HG03378 (cell line): ENCODE measurements at regions not wholly inside any gene's neighbourhood (a gene's known extent, or its start where the extent isn't known, plus 50 kb on each side); places are given as distances from the start of the nearest gene placed in this dataset.

ENCODE experiments used
- ATAC-seq: cut with Tn5 transposase; IDR thresholded peaks from one replicate; pipeline ENCODE4 v1.9.1; 2021; ENCODE audit warnings: mild to moderate bottlenecking, moderate library complexity; ENCODE audit not compliant: unreplicated experiment

DNA sequence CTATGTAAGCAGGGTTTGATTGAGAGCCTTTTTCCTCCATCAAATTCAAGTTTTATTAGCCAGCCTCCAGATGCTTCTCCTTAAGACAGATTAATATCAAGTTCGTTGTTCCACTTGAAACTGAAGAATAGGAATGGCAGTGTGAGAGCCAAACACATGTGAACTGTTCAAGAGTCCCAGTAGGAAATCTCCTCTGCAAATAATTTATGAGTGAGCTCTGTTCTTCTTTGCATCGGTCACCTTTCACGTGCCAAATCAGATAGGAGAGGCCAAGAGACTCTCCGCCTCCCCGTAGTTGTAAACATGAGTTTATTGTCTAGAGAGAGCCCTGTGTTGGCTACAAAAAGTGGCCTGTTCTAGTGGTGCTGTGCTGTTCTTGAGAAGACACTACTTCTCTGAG lies 372.1 kb upstream of the NR2F2 start:
- ATAC-seq = no peak

GRCh38 chr15:95968856-95969255 lies 361.6 kb upstream of the NR2F2 start:
- no peak for ATAC-seq

GRCh38 chr15:95970326-95970725 lies 360.2 kb upstream of the NR2F2 start:
- no peak for ATAC-seq

DNA sequence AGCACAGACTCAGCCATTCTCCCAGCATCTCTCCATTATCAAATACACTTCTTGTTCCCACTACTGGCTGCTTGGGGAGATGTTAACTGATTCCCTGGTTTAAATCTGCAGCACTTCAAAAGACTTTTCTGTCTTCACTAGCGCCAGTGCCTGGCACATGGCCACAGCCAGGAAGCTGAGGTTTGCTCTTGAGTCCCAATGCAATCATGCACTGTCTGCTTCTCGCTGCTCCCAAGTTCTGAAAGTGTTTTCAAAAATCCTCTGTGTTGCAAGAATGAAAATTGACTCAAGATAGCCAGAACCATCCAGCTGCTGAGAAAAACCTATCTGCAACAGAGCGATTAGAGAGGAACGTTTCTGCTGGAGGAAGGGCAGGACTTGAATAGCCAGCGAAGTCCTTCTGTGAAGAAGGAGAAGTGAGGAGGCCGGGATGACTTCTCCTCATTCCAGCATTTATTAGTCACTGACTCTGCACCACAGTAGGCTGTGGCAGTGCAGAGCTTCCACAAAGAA lies 358.4 kb upstream of the NR2F2 start:
- ATAC-seq = no peak

- ATAC-seq = no peak
Observed at GRCh38 chr15:95972812-95973211, 357.7 kb upstream of the NR2F2 start.

- ATAC-seq = peak; percentile 75
Observed at GRCh38 chr15:95973566-95974256, 356.8 kb upstream of the NR2F2 start.

GRCh38 chr15:95975212-95975611 lies 355.3 kb upstream of the NR2F2 start:
- ATAC-seq = peak; percentile 68

DNA sequence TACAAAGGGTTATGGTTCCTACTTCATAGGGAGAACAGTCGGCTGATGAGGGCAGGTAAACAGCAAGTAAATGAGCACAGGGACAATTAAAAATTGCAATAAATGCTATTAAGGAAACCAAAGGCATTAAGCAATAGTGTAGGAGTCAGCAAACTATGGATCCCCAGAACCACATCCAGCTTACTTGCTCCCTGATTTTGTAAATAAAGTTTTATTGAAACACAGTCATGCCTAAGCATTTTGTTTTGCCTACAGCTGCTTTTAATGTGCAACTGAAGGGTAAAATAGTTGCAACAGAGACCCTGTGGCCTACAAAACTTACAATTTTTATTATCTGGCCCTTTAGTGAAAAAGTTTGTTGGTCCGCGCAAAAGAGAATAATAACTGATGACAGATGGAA lies 351.2 kb upstream of the NR2F2 start:
- no peak for ATAC-seq

DNA sequence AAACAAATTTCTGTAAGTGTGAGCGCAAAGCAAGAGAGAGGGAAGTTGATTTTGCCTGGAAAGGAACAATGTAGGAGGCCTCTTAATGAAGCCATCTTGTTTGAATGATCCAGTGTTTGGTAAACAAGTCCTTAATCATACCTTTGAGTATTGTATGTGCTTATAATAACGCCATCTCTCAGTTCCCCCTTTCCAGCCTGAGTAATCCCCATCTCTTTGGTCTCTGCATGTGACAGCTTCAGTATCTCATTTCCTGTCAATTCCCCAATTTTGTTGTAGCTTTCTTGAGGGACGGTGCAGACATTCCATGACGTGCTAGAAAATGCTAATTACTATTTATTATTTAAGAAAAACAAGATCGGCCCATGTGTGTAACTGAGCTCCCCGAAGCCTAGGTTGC lies 349.3 kb upstream of the NR2F2 start:
- no peak for ATAC-seq

DNA sequence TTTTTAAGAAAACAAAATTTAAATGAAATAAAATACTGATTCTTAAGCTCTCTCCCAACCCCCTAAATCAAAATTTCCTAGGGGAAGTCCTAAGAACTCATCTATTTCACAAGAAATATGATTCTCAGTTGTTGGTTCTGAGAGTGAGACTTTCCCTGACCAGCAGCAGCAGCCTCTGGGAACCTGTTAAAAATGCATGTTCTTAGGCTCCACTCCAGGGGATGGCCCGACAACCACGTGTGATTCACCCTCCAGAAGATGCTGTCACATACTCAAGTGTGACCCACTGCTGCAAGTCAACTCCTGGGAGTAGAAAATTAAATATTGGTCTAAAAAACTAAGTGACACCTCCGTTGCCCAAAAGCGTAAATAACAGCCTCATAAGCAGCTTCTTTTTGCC lies 343.2 kb upstream of the NR2F2 start:
- ATAC-seq = no peak

DNA sequence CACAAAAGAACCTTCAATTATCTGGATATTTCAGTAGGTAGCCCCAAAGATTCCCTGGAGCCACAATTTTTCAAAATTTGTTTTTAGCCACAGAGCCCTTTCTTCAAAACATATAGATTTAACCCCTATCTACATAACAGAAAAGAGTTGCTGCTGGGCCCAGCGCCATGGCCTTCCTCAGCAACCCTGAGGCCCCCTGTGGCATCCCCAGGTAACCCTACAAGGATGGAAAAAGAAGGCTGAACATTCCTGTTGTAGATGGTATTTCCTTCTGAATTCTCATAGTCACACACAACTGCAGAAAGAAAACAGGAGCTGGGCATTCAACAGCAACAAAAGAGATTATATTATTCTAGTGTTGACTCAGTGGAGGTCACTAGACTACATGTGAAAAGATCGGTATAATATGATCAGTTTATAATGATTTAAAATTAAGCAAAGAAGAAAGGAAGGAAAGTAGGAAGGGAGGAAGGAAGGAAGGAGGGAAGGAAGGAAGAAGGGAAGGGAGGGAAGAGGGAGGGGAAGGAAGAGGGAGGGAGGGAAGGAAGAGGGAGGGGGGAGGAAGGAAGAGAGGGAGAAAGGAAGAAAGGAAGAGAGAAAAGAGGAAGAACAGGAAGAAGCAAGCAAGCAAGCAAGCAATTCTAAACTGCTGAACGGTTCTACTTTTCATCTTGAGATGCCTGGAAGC lies 342.5 kb upstream of the NR2F2 start:
- no peak for ATAC-seq

DNA sequence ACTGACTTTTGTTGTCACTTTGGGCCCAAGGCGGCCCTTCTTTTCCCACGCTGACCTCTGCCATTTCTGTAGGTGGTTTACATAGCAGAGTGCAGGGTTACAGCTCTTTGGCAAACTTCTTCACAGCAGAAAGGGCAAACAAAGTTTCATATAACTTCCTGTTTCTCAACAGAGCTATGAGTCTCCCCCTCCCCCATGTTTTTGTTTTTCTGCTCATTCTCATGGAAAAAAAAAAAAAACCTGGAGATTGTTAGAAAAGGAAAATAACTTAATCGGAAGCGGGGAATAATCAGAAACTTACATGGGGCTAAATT lies 342.0 kb upstream of the NR2F2 start:
- no peak for ATAC-seq

- no peak for ATAC-seq
Observed at GRCh38 chr15:95989392-95989791, 341.1 kb upstream of the NR2F2 start.

- no peak for ATAC-seq
Observed at GRCh38 chr15:95990833-95991232, 339.7 kb upstream of the NR2F2 start.

DNA sequence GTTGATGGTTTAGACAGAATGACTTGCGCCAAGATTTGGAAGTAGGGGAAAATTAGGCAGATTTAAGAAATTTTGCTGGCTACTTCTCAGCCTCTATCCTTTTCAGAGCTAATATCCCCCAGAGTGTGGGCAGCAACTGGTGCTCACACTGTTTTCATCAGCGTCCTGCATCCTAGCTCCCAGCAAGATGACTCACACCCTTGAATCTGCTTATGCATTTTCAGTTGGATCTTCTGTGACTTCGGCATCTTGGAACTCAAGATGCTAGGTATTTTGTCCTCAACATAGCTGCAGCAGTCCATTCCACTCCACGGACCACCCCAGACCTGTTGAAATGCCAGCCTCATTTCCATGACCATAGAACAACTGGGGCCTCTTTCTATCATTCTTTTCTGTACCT lies 336.1 kb upstream of the NR2F2 start:
- ATAC-seq = no peak

GRCh38 chr15:95995375-95996168 lies 334.9 kb upstream of the NR2F2 start:
- no peak for ATAC-seq

- peak; percentile 52 for ATAC-seq
Observed at GRCh38 chr15:95996494-95996893, 334.0 kb upstream of the NR2F2 start.

DNA sequence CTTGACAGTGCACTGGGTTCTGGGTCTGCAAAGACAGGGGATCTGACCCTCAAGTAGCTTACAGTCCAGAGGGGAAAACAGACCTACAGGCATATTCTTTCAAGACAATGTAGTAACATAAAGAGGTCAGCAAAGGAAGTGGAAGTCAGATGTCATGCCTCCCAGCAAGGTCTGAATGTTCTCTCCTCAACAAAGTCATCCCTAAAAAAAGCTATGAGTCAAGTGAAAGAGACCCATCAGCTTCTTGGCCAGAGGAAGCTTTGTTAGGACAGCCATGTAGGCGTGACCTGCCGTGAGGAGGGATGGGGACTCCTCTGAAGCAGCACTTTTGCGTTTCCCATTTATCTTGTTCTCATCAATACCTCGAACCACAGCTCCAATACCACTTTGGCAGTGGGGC lies 331.6 kb upstream of the NR2F2 start:
- ATAC-seq = no peak

DNA sequence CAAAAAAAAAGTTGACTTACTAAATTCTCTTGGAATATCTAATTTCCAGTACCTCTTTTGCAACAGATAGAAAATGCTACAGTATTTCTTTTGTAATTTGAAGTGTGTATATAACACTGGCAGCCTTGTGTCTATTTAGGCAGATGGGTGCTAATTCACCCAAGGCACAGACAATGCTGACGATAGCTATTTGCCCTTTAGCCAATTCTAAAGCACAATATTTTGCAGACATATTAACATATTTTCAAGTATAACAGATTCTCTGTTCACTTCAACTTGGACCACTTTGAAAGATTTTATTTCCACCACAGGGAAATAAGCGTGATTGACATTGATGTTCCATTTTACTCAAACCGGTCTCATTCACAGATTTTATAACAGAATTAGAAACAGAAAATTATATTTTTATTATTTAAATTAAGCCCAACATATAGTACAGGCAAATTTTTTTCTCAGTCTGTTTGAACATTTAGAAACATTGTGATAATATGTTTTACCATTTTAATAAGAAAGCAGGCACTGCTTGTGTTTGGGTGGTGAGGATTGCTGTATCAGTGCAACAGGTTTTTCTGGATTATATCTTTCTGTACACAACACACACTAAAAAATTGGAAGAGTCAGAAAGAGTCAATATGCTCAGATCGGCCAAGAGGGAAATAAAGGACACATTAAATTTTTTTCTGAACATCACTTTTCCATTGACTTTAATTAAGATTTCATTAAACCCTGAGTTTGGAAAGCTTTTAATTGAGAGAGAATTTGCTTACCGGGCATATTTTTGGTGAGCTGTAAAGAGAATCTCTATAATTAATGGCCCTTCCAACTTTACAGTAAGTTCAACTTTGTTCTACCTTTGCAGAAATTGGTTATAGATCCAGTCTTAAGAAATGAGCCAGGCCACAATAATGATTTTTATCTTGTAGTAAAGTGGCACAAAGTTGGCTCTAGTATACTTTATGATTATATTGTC lies 327.3 kb upstream of the NR2F2 start:
- ATAC-seq = no peak

DNA sequence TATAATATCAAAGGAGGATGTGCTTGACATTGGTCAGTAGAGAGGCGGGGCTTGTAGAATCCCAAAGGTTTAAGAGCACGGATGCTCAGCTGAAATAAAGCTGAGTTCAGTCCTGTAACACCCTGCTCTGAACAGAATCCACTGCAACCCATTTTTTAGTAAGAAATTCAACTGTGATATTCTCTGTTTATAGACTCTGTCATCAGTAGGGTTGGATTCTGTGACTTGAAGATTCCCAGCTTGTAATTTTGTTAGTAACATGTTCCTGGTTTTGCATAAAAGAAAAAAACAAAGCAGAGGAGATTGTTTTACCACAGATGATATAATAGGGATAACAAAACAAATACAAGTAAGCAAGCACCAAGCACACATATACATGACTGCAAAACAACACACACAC lies 324.6 kb upstream of the NR2F2 start:
- no peak for ATAC-seq

- no peak for ATAC-seq
Observed at GRCh38 chr15:96011136-96011535, 319.4 kb upstream of the NR2F2 start.
